Hepatocyte (in vitro differentiated cells): ENCODE measurements at regions not wholly inside any gene's neighbourhood (a gene's known extent, or its start where the extent isn't known, plus 50 kb on each side); places are given as distances from the start of the nearest gene placed in this dataset.

Experiments
- CTCF ChIP-seq: fragments of 200-600 bp; sonication (generic); IDR thresholded peaks from 2 replicates; pipeline ENCODE4 v1.5.1; 2016; ENCODE audit warnings: antibody characterized with exemption, mild to moderate bottlenecking; ENCODE audit not compliant: poor library complexity
- EZH2phosphoT487 ChIP-seq: fragments of 200-600 bp; sonication (generic); IDR thresholded peaks from one replicate; pipeline ENCODE4 v1.6.1; 2018; ENCODE audit warnings: antibody characterized with exemption, mild to moderate bottlenecking, low read depth, moderate library complexity; ENCODE audit not compliant: unreplicated experiment, severe bottlenecking

GRCh38 chr9:78567693-78568092, 270.8 kb downstream of the PSAT1 start:
- no peak for TF ChIP-seq CTCF
- TF ChIP-seq EZH2phosphoT487, result no peak
